ENCODE measurements at regions not wholly inside any gene's neighbourhood (a gene's known extent, or its start where the extent isn't known, plus 50 kb on each side); places are given as distances from the start of the nearest gene placed in this dataset.

DNA sequence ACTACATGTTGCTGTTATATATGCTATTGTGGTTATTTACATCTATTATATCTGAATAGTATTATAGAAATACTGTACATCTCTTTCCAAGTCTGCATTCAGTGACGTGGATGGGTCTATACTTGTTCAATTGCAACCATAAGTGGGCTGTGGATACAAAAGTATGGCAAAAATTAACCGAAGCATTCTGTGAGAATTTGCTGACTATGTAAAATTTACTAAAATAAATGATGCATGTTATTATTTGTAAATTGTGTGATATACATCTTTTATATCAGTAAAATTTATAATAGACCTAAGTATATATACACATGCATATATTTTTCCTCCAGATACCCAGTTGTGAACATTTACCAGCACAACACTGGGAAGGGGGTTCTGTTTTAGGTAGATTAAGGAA, 215.1 kb downstream of the NECTIN3 start:
- TF ChIP-seq, protein P1, sequence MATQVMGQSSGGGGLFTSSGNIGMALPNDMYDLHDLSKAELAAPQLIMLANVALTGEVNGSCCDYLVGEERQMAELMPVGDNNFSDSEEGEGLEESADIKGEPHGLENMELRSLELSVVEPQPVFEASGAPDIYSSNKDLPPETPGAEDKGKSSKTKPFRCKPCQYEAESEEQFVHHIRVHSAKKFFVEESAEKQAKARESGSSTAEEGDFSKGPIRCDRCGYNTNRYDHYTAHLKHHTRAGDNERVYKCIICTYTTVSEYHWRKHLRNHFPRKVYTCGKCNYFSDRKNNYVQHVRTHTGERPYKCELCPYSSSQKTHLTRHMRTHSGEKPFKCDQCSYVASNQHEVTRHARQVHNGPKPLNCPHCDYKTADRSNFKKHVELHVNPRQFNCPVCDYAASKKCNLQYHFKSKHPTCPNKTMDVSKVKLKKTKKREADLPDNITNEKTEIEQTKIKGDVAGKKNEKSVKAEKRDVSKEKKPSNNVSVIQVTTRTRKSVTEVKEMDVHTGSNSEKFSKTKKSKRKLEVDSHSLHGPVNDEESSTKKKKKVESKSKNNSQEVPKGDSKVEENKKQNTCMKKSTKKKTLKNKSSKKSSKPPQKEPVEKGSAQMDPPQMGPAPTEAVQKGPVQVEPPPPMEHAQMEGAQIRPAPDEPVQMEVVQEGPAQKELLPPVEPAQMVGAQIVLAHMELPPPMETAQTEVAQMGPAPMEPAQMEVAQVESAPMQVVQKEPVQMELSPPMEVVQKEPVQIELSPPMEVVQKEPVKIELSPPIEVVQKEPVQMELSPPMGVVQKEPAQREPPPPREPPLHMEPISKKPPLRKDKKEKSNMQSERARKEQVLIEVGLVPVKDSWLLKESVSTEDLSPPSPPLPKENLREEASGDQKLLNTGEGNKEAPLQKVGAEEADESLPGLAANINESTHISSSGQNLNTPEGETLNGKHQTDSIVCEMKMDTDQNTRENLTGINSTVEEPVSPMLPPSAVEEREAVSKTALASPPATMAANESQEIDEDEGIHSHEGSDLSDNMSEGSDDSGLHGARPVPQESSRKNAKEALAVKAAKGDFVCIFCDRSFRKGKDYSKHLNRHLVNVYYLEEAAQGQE (IDR thresholded peaks at IDR 0.05): no peak
- TF ChIP-seq, protein P2, sequence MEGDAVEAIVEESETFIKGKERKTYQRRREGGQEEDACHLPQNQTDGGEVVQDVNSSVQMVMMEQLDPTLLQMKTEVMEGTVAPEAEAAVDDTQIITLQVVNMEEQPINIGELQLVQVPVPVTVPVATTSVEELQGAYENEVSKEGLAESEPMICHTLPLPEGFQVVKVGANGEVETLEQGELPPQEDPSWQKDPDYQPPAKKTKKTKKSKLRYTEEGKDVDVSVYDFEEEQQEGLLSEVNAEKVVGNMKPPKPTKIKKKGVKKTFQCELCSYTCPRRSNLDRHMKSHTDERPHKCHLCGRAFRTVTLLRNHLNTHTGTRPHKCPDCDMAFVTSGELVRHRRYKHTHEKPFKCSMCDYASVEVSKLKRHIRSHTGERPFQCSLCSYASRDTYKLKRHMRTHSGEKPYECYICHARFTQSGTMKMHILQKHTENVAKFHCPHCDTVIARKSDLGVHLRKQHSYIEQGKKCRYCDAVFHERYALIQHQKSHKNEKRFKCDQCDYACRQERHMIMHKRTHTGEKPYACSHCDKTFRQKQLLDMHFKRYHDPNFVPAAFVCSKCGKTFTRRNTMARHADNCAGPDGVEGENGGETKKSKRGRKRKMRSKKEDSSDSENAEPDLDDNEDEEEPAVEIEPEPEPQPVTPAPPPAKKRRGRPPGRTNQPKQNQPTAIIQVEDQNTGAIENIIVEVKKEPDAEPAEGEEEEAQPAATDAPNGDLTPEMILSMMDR (IDR thresholded peaks at IDR 0.05; ENCODE audit: low read depth, low read length, missing input control): no peak
- TF ChIP-seq, protein P3, sequence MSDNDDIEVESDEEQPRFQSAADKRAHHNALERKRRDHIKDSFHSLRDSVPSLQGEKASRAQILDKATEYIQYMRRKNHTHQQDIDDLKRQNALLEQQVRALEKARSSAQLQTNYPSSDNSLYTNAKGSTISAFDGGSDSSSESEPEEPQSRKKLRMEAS (IDR thresholded peaks at IDR 0.05): no peak
- TF ChIP-seq EGR1 (IDR thresholded peaks at IDR 0.05; ENCODE audit: low read depth in 2 of 2): no peak
- TF ChIP-seq YY1 (IDR thresholded peaks at IDR 0.05): no peak
- TF ChIP-seq TAF1 (conservative IDR thresholded peaks at IDR 0.05): no peak
- no peak for TF ChIP-seq RXRA (IDR thresholded peaks at IDR 0.05)
- no peak for TF ChIP-seq FOXA1 (IDR thresholded peaks at IDR 0.05)
- no peak for TF ChIP-seq JUND (IDR thresholded peaks at IDR 0.05)
- TF ChIP-seq, protein P4, sequence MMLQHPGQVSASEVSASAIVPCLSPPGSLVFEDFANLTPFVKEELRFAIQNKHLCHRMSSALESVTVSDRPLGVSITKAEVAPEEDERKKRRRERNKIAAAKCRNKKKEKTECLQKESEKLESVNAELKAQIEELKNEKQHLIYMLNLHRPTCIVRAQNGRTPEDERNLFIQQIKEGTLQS (IDR thresholded peaks at IDR 0.05): no peak
- TF ChIP-seq, protein P5, sequence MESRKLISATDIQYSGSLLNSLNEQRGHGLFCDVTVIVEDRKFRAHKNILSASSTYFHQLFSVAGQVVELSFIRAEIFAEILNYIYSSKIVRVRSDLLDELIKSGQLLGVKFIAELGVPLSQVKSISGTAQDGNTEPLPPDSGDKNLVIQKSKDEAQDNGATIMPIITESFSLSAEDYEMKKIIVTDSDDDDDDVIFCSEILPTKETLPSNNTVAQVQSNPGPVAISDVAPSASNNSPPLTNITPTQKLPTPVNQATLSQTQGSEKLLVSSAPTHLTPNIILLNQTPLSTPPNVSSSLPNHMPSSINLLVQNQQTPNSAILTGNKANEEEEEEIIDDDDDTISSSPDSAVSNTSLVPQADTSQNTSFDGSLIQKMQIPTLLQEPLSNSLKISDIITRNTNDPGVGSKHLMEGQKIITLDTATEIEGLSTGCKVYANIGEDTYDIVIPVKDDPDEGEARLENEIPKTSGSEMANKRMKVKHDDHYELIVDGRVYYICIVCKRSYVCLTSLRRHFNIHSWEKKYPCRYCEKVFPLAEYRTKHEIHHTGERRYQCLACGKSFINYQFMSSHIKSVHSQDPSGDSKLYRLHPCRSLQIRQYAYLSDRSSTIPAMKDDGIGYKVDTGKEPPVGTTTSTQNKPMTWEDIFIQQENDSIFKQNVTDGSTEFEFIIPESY (IDR thresholded peaks at IDR 0.05): no peak
- TF ChIP-seq RAD21 (IDR thresholded peaks at IDR 0.05): no peak
- no peak for TF ChIP-seq NR2F2 (IDR thresholded peaks at IDR 0.05)
